NCI-H2081 treated with DMSO at 0.1 percent for 48 hours (cell line): ENCODE measurements at regions not wholly inside any gene's neighbourhood (a gene's known extent, or its start where the extent isn't known, plus 50 kb on each side); places are given as distances from the start of the nearest gene placed in this dataset.

Experiments
- DNase-seq: peaks from one replicate; lab custom pipeline; 2025; lab: John Stamatoyannopoulos, UW

GRCh38 chr4:23333946-23334878, 555.6 kb downstream of the PPARGC1A start:
- peak; percentile 20 for DNase-seq

- DNase-seq: no peak
Observed at GRCh38 chr4:23333556-23333945, 556.3 kb downstream of the PPARGC1A start.

- DNase-seq: no peak
Observed at GRCh38 chr4:23332313-23332712, 557.5 kb downstream of the PPARGC1A start.

- DNase-seq: no peak
Observed at GRCh38 chr4:23327120-23327519, 562.7 kb downstream of the PPARGC1A start.

GRCh38 chr4:23324021-23324690, 565.7 kb downstream of the PPARGC1A start:
- no peak for DNase-seq

- no peak for DNase-seq
Observed at GRCh38 chr4:23323436-23323835, 566.4 kb downstream of the PPARGC1A start.

- DNase-seq: no peak
Observed at GRCh38 chr4:23322732-23323131, 567.1 kb downstream of the PPARGC1A start.

- no peak for DNase-seq
Observed at GRCh38 chr4:23320931-23321587, 568.8 kb downstream of the PPARGC1A start.

GRCh38 chr4:23312686-23313085, 577.2 kb downstream of the PPARGC1A start:
- DNase-seq: no peak

- no peak for DNase-seq
Observed at GRCh38 chr4:23311983-23312382, 577.9 kb downstream of the PPARGC1A start.

- DNase-seq: no peak
Observed at GRCh38 chr4:23305026-23305425, 584.8 kb downstream of the PPARGC1A start.

- no peak for DNase-seq
Observed at GRCh38 chr4:23298371-23298770, 591.5 kb downstream of the PPARGC1A start.

- no peak for DNase-seq
Observed at GRCh38 chr4:23297327-23297726, 592.5 kb downstream of the PPARGC1A start.

GRCh38 chr4:23291139-23291538, 598.4 kb downstream of the GBA3 start:
- DNase-seq: no peak

- no peak for DNase-seq
Observed at GRCh38 chr4:23290656-23291055, 597.9 kb downstream of the GBA3 start.

- no peak for DNase-seq
Observed at GRCh38 chr4:23279377-23279986, 586.7 kb downstream of the GBA3 start.

- no peak for DNase-seq
Observed at GRCh38 chr4:23278845-23279244, 586.1 kb downstream of the GBA3 start.

GRCh38 chr4:23276076-23276475, 583.3 kb downstream of the GBA3 start:
- no peak for DNase-seq

- no peak for DNase-seq
Observed at GRCh38 chr4:23269566-23269965, 576.8 kb downstream of the GBA3 start.

GRCh38 chr4:23268072-23268771, 575.5 kb downstream of the GBA3 start:
- DNase-seq: no peak

GRCh38 chr4:23266401-23266800, 573.7 kb downstream of the GBA3 start:
- no peak for DNase-seq

GRCh38 chr4:23260511-23260910, 567.8 kb downstream of the GBA3 start:
- DNase-seq: no peak
